SH-SY5Y (cell line): ENCODE measurements at regions not wholly inside any gene's neighbourhood (a gene's known extent, or its start where the extent isn't known, plus 50 kb on each side); places are given as distances from the start of the nearest gene placed in this dataset.

Experiments used
- GATA2 ChIP-seq: IDR thresholded peaks from 2 replicates; pipeline ENCODE4 v1.6.1; 2011; ENCODE audit warnings: mild to moderate bottlenecking, low read depth, low read length
- GATA3 ChIP-seq: IDR thresholded peaks from 2 replicates; pipeline ENCODE4 v1.6.1; 2011; ENCODE audit warnings: low read depth, mild to moderate bottlenecking, low read length, moderate library complexity

- TF ChIP-seq GATA3 (no peak), GATA2 (no peak)
Observed at GRCh38 chr13:53188120-53188519, 159.5 kb downstream of the OLFM4 start.
